Spleen (tissue), 7 donors: ENCODE measurements at regions not wholly inside any gene's neighbourhood (a gene's known extent, or its start where the extent isn't known, plus 50 kb on each side); places are given as distances from the start of the nearest gene placed in this dataset.

Source experiments
- CTCF ChIP-seq, 11 experiments: fragments of 200-600 bp in 7 of 11; fragments of 450-650 bp in 4 of 11; sonication (generic) in 4 of 11; IDR thresholded peaks in 8 of 11; conservative IDR thresholded peaks in 3 of 11; 1 replicate in 7 of 11; 2 replicates in 4 of 11; pipeline versions ENCODE4 v1.4.0 to v1.8.0; 2016 to 2021; ENCODE audit warnings: antibody characterized with exemption in 11 of 11, inconsistent platforms in 4 of 11, mild to moderate bottlenecking in 1 of 11
- POLR2A ChIP-seq, 3 donors: fragments of 450-650 bp; IDR thresholded peaks; one replicate each; pipeline ENCODE4 v1.5.1; 2017; ENCODE audit warnings: antibody characterized with exemption in 3 of 3, mild to moderate bottlenecking in 1 of 3
- POLR2AphosphoS5 ChIP-seq, 3 donors: sonication (generic); formaldehyde crosslinking; IDR thresholded peaks; one replicate each; pipeline ENCODE4 v1.5.1; 2017; ENCODE audit warnings: antibody characterized with exemption in 3 of 3
- donor health status: DM: no; HTN: no; CAD: no; lungs with moderate emphysema.
- donor health status: DM: no; HTN: no; CAD: no.
- donor health status: DM: no; HTN: no; CAD: no.

GRCh38 chr13:23516702-23517101, 53.5 kb upstream of the TNFRSF19 start:
- TF ChIP-seq CTCF (IDR thresholded peaks at IDR 0.05 in 8 of 11, conservative IDR thresholded peaks at IDR 0.05 in 3 of 11) = no peak
- TF ChIP-seq POLR2AphosphoS5 (IDR thresholded peaks at IDR 0.05) = no peak
- no peak for TF ChIP-seq POLR2A (IDR thresholded peaks at IDR 0.05)
